HG03460 (cell line): ENCODE measurements at regions not wholly inside any gene's neighbourhood (a gene's known extent, or its start where the extent isn't known, plus 50 kb on each side); places are given as distances from the start of the nearest gene placed in this dataset.

Experiments
- ATAC-seq: cut with Tn5 transposase; IDR thresholded peaks from one replicate; pipeline ENCODE4 v1.9.1; 2021; ENCODE audit not compliant: unreplicated experiment

- ATAC-seq = peak; percentile 70
Observed at GRCh38 chr5:74576941-74577456, 63.5 kb downstream of the ENC1 start.

- no peak for ATAC-seq
Observed at GRCh38 chr5:74575741-74576538, 64.6 kb downstream of the ENC1 start.

GRCh38 chr5:74570250-74570649, 70.3 kb downstream of the ENC1 start:
- ATAC-seq = no peak

- no peak for ATAC-seq
Observed at GRCh38 chr5:74567411-74567995, 73.0 kb downstream of the ENC1 start.

- ATAC-seq = no peak
Observed at GRCh38 chr5:74562122-74562521, 78.4 kb downstream of the ENC1 start.

DNA sequence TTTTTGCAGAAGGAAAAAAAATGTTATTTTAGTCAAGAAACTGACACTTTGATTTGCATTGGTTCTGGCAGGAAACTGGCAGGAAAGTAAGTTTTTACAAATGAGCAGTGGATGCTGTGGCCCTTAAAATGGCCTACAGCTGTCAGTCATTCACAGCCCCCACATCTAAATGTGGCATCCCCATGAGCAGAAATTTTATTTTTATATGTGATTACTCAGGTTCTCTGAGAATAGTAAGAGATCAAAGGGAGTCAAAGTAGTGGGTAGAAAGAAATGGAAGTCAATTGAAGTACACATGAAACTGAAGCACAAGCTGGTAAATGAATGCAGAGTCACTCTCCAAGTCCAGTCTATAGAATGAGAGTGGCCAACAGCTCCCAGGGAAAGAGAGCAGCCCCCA, 80.3 kb downstream of the ENC1 start:
- ATAC-seq = no peak

GRCh38 chr5:74556631-74557595, 83.6 kb downstream of the ENC1 start:
- ATAC-seq = no peak

- ATAC-seq = no peak
Observed at GRCh38 chr5:74556006-74556405, 84.5 kb downstream of the ENC1 start.

GRCh38 chr5:74552101-74552500, 88.4 kb downstream of the ENC1 start:
- ATAC-seq = no peak

DNA sequence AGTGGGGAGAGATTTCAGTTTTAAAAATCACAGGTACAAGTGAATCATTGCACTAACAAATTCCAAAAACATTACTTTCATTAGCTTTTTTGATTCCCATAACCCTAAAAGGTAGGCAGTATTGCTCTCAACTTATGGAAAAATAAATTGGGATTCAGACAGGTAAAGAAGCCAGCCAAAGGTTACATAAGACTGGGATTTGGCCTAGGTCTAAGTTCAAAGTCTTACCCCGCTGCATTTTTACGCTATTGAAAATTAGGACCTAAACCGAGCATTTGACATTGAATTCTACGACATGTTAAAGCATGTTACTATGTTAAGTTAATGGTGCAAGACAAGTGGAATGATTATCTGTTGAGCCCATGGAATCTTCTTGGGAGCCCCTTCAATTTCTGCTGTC, 89.6 kb downstream of the ENC1 start:
- no peak for ATAC-seq

- ATAC-seq = no peak
Observed at GRCh38 chr5:74549384-74549783, 91.1 kb downstream of the ENC1 start.

DNA sequence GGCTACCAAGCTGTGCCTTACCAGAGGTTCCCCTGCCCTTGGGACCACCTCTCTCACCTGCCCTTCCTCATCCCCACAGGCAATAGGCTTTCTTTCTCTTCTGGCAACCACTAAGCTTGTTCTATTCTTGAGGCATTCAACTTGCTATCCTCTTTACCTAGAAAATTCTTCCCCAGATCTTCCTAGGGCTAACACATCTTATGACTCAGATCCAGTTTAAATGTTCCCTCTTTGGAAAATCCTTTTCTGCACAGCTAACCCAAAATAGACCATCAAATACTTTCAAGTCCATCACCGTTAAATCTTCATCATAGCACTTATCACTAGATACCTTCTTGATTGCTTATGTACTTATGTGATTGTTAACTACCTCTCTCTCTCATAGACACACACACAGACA, 93.7 kb downstream of the ENC1 start:
- ATAC-seq = no peak

DNA sequence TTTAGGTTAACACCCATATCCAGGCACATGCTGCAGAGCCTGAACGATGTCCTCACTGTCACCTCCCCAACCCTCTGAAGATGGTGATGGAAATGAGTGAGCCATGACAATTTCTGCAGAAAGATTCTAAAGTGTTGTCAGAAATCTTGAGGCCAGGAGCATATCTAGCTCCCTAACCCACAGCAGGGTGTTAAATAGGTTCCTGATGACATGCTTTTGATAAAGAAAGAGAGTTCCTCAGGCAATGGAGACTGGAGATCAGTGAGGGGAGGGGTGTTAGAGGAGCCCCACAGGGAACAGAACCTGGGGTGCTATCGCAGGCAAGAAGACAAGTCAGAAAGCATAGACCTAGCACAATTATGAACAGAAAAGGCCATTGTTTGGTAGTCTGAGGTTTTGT, 95.7 kb downstream of the ENC1 start:
- no peak for ATAC-seq

DNA sequence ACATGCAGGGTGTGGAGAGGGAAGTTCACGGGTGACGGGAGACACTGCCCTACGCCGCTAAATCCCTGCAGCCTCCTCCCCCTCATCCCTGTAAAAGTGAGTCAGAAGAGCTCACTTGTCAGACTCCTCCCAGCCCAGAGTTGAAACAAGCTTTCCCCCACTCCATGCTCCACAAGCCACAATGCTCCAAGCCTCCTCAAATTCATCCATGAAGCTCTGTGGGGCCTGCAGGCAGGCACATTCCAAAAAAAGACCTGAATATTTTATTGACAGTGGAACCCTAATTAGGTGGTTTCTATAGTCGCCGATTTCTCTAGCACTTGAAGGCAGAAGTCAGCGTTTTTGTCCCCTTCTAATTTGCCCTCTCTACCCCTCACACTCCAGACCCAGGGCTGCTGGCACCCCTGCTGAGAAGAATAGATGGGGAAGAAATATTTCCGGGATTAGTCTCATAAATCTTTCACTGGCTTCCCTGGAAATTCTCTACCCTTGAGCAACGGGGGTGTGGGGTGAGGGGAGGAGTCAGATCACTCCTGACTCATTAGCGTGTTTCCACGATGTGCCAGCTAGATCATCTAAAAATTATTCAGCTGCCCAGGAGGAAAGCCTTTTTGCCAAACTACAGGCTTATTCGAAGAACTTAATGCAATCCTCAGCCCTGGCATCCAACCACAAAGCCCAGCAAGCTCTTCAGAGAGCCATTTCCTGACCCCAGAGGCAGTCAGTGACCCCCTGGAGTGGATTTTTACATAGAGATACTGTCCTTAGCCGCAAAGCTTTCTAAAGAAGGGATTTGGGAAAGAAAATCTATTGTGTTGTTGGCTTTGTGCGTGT, 97.1 kb downstream of the ENC1 start:
- ATAC-seq = no peak

DNA sequence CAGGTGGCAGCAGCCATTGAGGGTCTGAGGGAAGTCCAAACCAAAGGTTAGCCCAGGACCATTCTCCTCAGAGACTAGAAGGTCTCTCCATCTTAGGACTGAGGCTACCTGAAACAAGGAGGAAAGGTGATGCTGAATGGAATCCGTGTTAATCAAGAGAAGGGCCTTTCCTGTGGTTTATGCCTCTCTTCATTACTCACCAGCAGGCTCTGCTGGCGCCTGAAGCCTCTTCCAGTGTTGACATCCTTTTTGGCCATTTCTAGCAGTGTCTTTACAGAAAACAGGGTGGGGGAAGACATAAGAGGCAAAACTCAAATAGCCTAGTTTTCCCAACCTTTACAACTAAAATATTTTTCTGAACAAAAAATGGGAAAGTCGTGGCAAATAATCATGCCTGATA, 98.0 kb downstream of the ENC1 start:
- ATAC-seq = no peak

DNA sequence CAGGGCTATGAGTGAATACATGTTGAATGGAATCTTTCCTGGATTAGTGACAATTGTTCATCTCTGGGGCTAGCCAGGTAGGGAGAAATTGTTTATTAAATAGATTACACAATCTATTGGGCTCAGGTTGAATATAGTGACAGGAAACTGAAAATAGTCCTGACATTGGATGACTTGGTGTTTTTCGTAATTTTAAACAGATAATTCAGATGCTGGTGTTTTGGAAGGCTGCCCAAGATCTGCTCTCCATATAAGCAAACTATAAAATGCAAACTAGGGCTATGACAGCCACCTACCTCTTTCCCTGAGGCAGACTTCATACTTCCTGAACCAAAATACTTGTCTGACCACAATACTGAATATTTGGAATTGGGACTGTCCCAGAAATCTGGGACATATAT, 99.1 kb downstream of the ENC1 start:
- no peak for ATAC-seq

GRCh38 chr5:74540622-74541021, 99.9 kb downstream of the ENC1 start:
- ATAC-seq = no peak

DNA sequence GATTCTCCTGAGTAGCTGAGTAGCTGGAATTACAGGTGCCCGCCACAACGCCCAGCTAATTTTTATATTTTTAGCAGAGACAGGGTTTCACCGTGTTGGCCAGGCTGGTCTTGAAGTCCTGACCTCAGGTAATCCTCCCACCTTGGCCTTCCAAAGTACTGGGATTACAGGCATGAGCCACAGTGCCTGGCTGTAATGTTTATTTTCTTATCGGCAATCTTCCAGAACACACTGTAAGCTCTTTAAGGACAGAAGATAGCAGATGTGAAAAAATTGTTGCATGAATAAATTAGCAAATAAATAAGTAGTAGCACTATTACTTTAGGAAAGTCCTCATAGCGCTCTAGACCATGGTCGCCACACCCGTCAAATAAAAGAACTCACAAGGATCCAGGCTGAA, 100.5 kb downstream of the ENC1 start:
- no peak for ATAC-seq

DNA sequence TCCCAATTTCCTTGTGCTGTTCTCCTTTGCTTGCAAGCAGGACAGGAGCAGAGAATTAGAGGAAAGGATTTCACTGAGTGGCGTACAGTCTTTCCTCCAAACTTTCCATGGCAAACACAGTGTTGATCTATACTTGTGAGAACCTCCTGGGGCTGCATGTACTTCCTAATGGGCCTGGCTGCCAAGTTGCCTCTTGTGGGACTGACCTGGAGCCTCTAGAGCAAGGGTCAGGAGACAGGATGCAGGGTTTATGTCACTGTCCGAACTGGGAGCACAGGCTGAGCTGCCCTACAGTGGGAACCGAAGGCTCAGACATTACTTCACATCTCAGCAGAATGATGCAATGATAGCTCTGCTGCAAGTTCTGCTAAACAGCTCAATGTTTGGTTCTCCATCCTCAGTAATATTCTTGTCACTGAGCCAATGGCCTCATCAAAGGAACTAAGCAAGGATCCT, 102.3 kb downstream of the ENC1 start:
- no peak for ATAC-seq

DNA sequence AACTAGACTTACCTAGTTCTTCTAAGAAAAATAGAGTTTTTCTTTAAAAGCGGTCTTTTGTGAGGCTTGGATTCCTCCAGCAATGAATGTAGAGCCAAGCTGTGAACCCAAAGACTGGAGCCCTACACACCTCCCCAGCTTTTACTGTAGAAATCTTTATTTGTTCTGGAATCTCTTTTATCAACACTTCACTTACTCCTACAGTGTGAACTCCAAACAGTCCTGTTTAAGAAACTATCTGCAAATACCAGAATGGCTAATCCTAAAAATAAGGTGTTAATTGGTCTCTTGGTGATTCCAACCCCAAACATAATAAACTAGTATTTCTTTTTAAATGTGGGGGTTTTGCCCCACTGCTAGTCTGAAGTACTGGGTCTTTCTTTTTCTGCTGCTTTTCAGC, 103.9 kb downstream of the ENC1 start:
- ATAC-seq = no peak

DNA sequence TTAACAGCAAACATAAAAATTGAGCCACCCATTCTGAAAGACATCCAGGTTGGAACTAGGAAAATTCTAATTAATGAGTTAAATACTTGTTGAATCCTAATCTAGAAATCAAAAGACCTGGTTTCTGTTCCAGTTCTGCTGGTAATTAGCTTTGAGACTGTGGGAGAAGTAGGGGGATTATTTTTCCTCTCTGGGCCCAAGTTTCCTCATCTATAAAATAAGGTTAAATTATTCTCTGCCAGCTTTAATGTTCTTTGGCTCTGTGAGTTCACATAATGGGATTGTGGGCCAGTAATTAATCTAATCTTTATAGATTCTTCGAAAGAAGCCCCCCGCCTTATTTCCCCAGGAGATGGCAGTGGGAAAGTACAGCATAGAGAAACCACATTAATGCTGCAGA, 104.6 kb downstream of the ENC1 start:
- no peak for ATAC-seq
